GM13976 (cell line): ENCODE measurements at regions not wholly inside any gene's neighbourhood (a gene's known extent, or its start where the extent isn't known, plus 50 kb on each side); places are given as distances from the start of the nearest gene placed in this dataset.
"Not testable (repeated sequence)": the region's sequence is repeated elsewhere in the genome, so short reads cannot be mapped to it uniquely, and the experiment has no call there.

Experiments
- DNase-seq: peaks from one replicate; pipeline ENCODE4 v3.0.0; 2012; ENCODE audit warnings: low spot score
- CTCF ChIP-seq: IDR thresholded peaks from 2 replicates; pipeline ENCODE4 v1.5.1; 2012; ENCODE audit warnings: borderline replicate concordance, mild to moderate bottlenecking; ENCODE audit not compliant: insufficient read depth; ENCODE audit errors: extremely low read depth, missing control alignments, control extremely low read depth
- in situ Hi-C: fragments of 300-500 bp; cut with MboI; formaldehyde crosslinking; loops from one replicate; pipeline ENCODE4 v1.12.0; 2022; ENCODE audit warnings: low sequenced_read_pairs, mixed read lengths, inconsistent platforms; ENCODE audit not compliant: unreplicated experiment

- no peak for TF ChIP-seq CTCF
- in situ Hi-C loops = no loop called here
- no peak for DNase-seq
Measured at GRCh38 chr10:90075995-90076394, 374.6 kb downstream of the KIF20B start.

GRCh38 chr10:90079819-90080218 lies 378.4 kb downstream of the KIF20B start:
- in situ Hi-C loops = no loop called here

GRCh38 chr10:90086606-90087190 lies 385.3 kb downstream of the KIF20B start:
- DNase-seq, in situ Hi-C loops: not testable (repeated sequence)

More at GRCh38 chr10:90079819-90080218, 378.4 kb downstream of the KIF20B start:
- no peak for TF ChIP-seq CTCF
- no peak for DNase-seq

GRCh38 chr10:90087197-90088023 lies 386.0 kb downstream of the KIF20B start:
- DNase-seq = peak; percentile 48
- TF ChIP-seq CTCF = no peak
- in situ Hi-C loops = no loop called here

- no peak for DNase-seq
- TF ChIP-seq CTCF = no peak
- in situ Hi-C loops = no loop called here
Measured at GRCh38 chr10:90088024-90088317, 386.6 kb downstream of the KIF20B start.

- in situ Hi-C loops = no loop called here
- DNase-seq = no peak
- no peak for TF ChIP-seq CTCF
Measured at GRCh38 chr10:90089719-90090118, 388.3 kb downstream of the KIF20B start.

GRCh38 chr10:90096196-90096595 lies 394.8 kb downstream of the KIF20B start:
- no peak for TF ChIP-seq CTCF
- no peak for DNase-seq
- in situ Hi-C loops = no loop called here

- DNase-seq, in situ Hi-C loops: not testable (repeated sequence)
Measured at GRCh38 chr10:90107581-90107980, 406.2 kb downstream of the KIF20B start.
